ENCODE measurements at regions not wholly inside any gene's neighbourhood (a gene's known extent, or its start where the extent isn't known, plus 50 kb on each side); places are given as distances from the start of the nearest gene placed in this dataset.

GRCh38 chr11:115084231-115084630 is 405.9 kb downstream of the NXPE2 start:
- Histone ChIP-seq H3K27ac (no peak overlapping the region), H3K9me3 (no peaks in the 10 kb centered on the region), H3K27me3 (no peaks in the 10 kb centered on the region), H3K4me3 (no peak overlapping the region), H3K36me3 (no peaks in the 10 kb centered on the region), H3K4me1 (no peaks in the 10 kb centered on the region)
- TF ChIP-seq CTCF (IDR thresholded peaks at IDR 0.05) (no peak), POLR2A (IDR thresholded peaks at IDR 0.05) (no peak)
- DNase-seq = no peak

GRCh38 chr11:115085461-115086210 is 407.3 kb downstream of the NXPE2 start:
- Histone ChIP-seq H3K36me3 (no peaks in the 10 kb centered on the region), H3K9me3 (no peaks in the 10 kb centered on the region), H3K27me3 (no peaks in the 10 kb centered on the region), H3K4me1 (no peaks in the 10 kb centered on the region), H3K27ac (no peak overlapping the region), H3K4me3 (no peak overlapping the region)
- no peak for TF ChIP-seq CTCF (IDR thresholded peaks at IDR 0.05)
- TF ChIP-seq POLR2A (IDR thresholded peaks at IDR 0.05) = no peak
- no peak for DNase-seq

GRCh38 chr11:115087791-115088190 is 409.5 kb downstream of the NXPE2 start:
- Histone ChIP-seq H3K27ac (no peak overlapping the region), H3K9me3 (no peaks in the 10 kb centered on the region), H3K36me3 (no peaks in the 10 kb centered on the region), H3K4me3 (no peak overlapping the region), H3K27me3 (no peaks in the 10 kb centered on the region), H3K4me1 (no peaks in the 10 kb centered on the region)
- no peak for TF ChIP-seq POLR2A (IDR thresholded peaks at IDR 0.05)
- no peak for TF ChIP-seq CTCF (IDR thresholded peaks at IDR 0.05)
- DNase-seq = no peak

GRCh38 chr11:115092516-115092915 is 411.7 kb downstream of the CADM1 start:
- Histone ChIP-seq H3K27me3 (no peaks in the 10 kb centered on the region), H3K9me3 (no peaks in the 10 kb centered on the region), H3K27ac (no peak overlapping the region), H3K4me1 (no peaks in the 10 kb centered on the region), H3K4me3 (no peak overlapping the region), H3K36me3 (no peaks in the 10 kb centered on the region)
- no peak for TF ChIP-seq POLR2A (IDR thresholded peaks at IDR 0.05)
- no peak for TF ChIP-seq CTCF (IDR thresholded peaks at IDR 0.05)
- no peak for DNase-seq

- no peaks in the 10 kb centered on the region for H3K27me3 ChIP-seq
- H3K27ac ChIP-seq = no peak overlapping the region
- H3K9me3 ChIP-seq = no peaks in the 10 kb centered on the region
- no peak overlapping the region for H3K4me3 ChIP-seq
- H3K36me3 ChIP-seq = no peaks in the 10 kb centered on the region
- H3K4me1 ChIP-seq = no peaks in the 10 kb centered on the region
- no peak for TF ChIP-seq POLR2A (IDR thresholded peaks at IDR 0.05)
- no peak for TF ChIP-seq CTCF (IDR thresholded peaks at IDR 0.05)
- no peak for DNase-seq
Observed at GRCh38 chr11:115097796-115098408, 406.3 kb downstream of the CADM1 start.

Measured in Peyer's patch (tissue), 4 donors.